ENCODE measurements at regions not wholly inside any gene's neighbourhood (a gene's known extent, or its start where the extent isn't known, plus 50 kb on each side); places are given as distances from the start of the nearest gene placed in this dataset.

- no peaks in the 10 kb centered on the region for H3K4me1 ChIP-seq (ENCODE audit: control insufficient read depth in 1 of 2, insufficient read depth in 2 of 2, low read length in 2 of 2)
- RAD21 ChIA-PET (ENCODE audit: low non-redundant PET in 1 of 2, low total read pairs in 2 of 2, uncharacterized antibody in 2 of 2, unreplicated experiment in 2 of 2) = no interaction called here
- ATAC-seq = no peak
Observed at GRCh38 chr22:48691431-48691851, 1136.2 kb downstream of the BRD1 start.

More at GRCh38 chr22:48691431-48691851, 1136.2 kb downstream of the BRD1 start:
- TF ChIP-seq EGR1 (IDR thresholded peaks at IDR 0.05; ENCODE audit: low read depth) (no peak), TCF7L2 (IDR thresholded peaks at IDR 0.05; ENCODE audit: borderline replicate concordance, extremely low read depth, insufficient read depth, insufficient read length) (no peak), SIN3A (IDR thresholded peaks at IDR 0.05; ENCODE audit: low read depth) (no peak), POLR2AphosphoS5 (IDR thresholded peaks at IDR 0.05; ENCODE audit: low read depth, low read length) (no peak), YY1 (IDR thresholded peaks at IDR 0.05; ENCODE audit: extremely low read depth, insufficient replicate concordance, low read depth, low read length) (no peak), SP1 (IDR thresholded peaks at IDR 0.05; ENCODE audit: low read depth) (no peak), RAD21 (IDR thresholded peaks at IDR 0.05; ENCODE audit: low read depth) (no peak), POLR2A (IDR thresholded peaks at IDR 0.05; ENCODE audit: borderline replicate concordance, extremely low read depth, insufficient read depth, insufficient read length) (no peak), ZBTB33 (IDR thresholded peaks at IDR 0.05; ENCODE audit: extremely low read depth, insufficient replicate concordance, low read length) (no peak), JUND (IDR thresholded peaks at IDR 0.05) (no peak), EZH2 (IDR thresholded peaks at IDR 0.05) (no peak), ATF3 (IDR thresholded peaks at IDR 0.05) (no peak), CEBPB (IDR thresholded peaks at IDR 0.05; ENCODE audit: low read depth) (no peak), ELF1 (IDR thresholded peaks at IDR 0.05; ENCODE audit: borderline replicate concordance, low read depth) (no peak), ZNF274 (IDR thresholded peaks at IDR 0.05; ENCODE audit: low read depth, low read length) (no peak)
- TF ChIP-seq, protein P1, sequence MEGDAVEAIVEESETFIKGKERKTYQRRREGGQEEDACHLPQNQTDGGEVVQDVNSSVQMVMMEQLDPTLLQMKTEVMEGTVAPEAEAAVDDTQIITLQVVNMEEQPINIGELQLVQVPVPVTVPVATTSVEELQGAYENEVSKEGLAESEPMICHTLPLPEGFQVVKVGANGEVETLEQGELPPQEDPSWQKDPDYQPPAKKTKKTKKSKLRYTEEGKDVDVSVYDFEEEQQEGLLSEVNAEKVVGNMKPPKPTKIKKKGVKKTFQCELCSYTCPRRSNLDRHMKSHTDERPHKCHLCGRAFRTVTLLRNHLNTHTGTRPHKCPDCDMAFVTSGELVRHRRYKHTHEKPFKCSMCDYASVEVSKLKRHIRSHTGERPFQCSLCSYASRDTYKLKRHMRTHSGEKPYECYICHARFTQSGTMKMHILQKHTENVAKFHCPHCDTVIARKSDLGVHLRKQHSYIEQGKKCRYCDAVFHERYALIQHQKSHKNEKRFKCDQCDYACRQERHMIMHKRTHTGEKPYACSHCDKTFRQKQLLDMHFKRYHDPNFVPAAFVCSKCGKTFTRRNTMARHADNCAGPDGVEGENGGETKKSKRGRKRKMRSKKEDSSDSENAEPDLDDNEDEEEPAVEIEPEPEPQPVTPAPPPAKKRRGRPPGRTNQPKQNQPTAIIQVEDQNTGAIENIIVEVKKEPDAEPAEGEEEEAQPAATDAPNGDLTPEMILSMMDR (IDR thresholded peaks at IDR 0.05 in 2 of 3, conservative IDR thresholded peaks at IDR 0.05 in 1 of 3; ENCODE audit: borderline replicate concordance in 1 of 3, insufficient read depth in 1 of 3, low read depth in 2 of 3, low read length in 2 of 3) = no peak
- TF ChIP-seq, protein P2, sequence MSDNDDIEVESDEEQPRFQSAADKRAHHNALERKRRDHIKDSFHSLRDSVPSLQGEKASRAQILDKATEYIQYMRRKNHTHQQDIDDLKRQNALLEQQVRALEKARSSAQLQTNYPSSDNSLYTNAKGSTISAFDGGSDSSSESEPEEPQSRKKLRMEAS (IDR thresholded peaks at IDR 0.05) = no peak
- Histone ChIP-seq H2AFZ (ENCODE audit: low read depth, low read length, poor library complexity, severe bottlenecking) (no peak overlapping the region), H3K36me3 (ENCODE audit: control insufficient read depth in 1 of 2, insufficient read depth in 2 of 2, low read length in 2 of 2) (no peaks in the 10 kb centered on the region), H3K9me2 (ENCODE audit: insufficient read depth) (no peaks in the 10 kb centered on the region), H3K9me3 (ENCODE audit: control insufficient read depth in 1 of 2, insufficient read depth in 1 of 2, low read depth in 1 of 2, low read length in 2 of 2) (peaks cover 0 to 5% of the 10 kb centered on the region in 2 experiments; a peak in 1 of 4 replicates), H3K9ac (ENCODE audit: low read length) (no peak overlapping the region), H3K4me3 (replicated peaks in 1 of 2; ENCODE audit: low read depth in 1 of 2, low read length in 2 of 2) (no peak overlapping the region), H3K4me2 (ENCODE audit: low read length) (no peak overlapping the region), H4K20me1 (ENCODE audit: insufficient read depth) (no peaks in the 10 kb centered on the region), H3K79me2 (ENCODE audit: insufficient read depth, low read length) (no peaks in the 10 kb centered on the region), H3K27me3 (ENCODE audit: insufficient read depth, low read length) (no peaks in the 10 kb centered on the region), H3K27ac (ENCODE audit: low read depth, low read length) (no peak overlapping the region)
- CTCF ChIA-PET = no interaction called here
- no peak for DNase-seq (ENCODE audit: low read depth, low spot score)
- intact Hi-C loops (cut with micrococcal nuclease) = no loop called here
- BruUV-seq (replicated peaks) = no TSS peak
- POLR2A ChIA-PET = no interaction called here
